Endothelial cell of umbilical vein (primary cell): ENCODE measurements at regions not wholly inside any gene's neighbourhood (a gene's known extent, or its start where the extent isn't known, plus 50 kb on each side); places are given as distances from the start of the nearest gene placed in this dataset.

ENCODE experiments used
- BruUV-seq: library from RNA; stranded (reverse); fragments of 400-500 nt; replicated peaks from 2 replicates; lab custom pipeline; 2021; lab: Mats Ljungman, UMichigan
- CTCF ChIA-PET: fragments of 300-600, 350-600 bp; sonication (Branson Sonifier 250); formaldehyde crosslinking; loops from one replicate; lab custom pipeline; 2021; ENCODE audit warnings: antibody characterized with exemption, inconsistent platforms; lab: Charles Lee
- POLR2A ChIA-PET: fragments of 300-600, 350-600 bp; sonication (Branson Sonifier 250); formaldehyde crosslinking; loops from one replicate; lab custom pipeline; 2021; ENCODE audit warnings: antibody characterized with exemption, inconsistent platforms; lab: Charles Lee
- DNase-seq: peaks from one replicate; pipeline ENCODE4 v3.0.0-alpha.2; 2011; ENCODE audit warnings: low read depth, low spot score
- FAIRE-seq: peaks from 2 replicates; lab custom pipeline; 2011; peaks lifted over from hg19 to GRCh38; lab: Jason Lieb, UNC
- H2AFZ ChIP-seq: 2 replicates; pipeline ENCODE4 v1.6.0; 2012; ENCODE audit warnings: low read depth, low read length, control low read depth, inconsistent platforms
- H3K27ac ChIP-seq: 2 replicates; pipeline ENCODE4 v1.5.1; 2011; ENCODE audit warnings: low read depth, mild to moderate bottlenecking, control low read depth, low read length, moderate library complexity; ENCODE audit not compliant: insufficient read depth
- H3K27me3 ChIP-seq, 2 experiments: 2 replicates each; pipeline versions ENCODE4 v1.6.0 to v1.6.1; 2011; ENCODE audit warnings: low read length in 2 of 2, mixed read lengths in 1 of 2; ENCODE audit not compliant: control insufficient read depth in 2 of 2, insufficient read depth in 2 of 2
- H3K36me3 ChIP-seq, 2 experiments: 2 replicates in 1 of 2; 3 replicates in 1 of 2; pipeline ENCODE4 v1.5.1; 2011; ENCODE audit warnings: low read length in 2 of 2, mild to moderate bottlenecking in 1 of 2, moderate library complexity in 1 of 2; ENCODE audit not compliant: control insufficient read depth in 2 of 2, insufficient read depth in 2 of 2; ENCODE audit errors: extremely low read depth in 1 of 2
- H3K4me1 ChIP-seq: 3 replicates; pipeline ENCODE4 v1.5.1; 2011; ENCODE audit warnings: mild to moderate bottlenecking, low read length; ENCODE audit not compliant: control insufficient read depth, insufficient read depth; ENCODE audit errors: extremely low read depth
- H3K4me2 ChIP-seq: 2 replicates; pipeline ENCODE4 v1.6.1; 2011; ENCODE audit warnings: low read length, control low read depth, mixed read lengths; ENCODE audit not compliant: insufficient read depth
- H3K4me3 ChIP-seq, 3 experiments: fragments of 200-600 bp in 1 of 3; sonication (generic), shearing (Covaris generic) in 1 of 3; replicated peaks in 1 of 3; 2 replicates each; pipeline ENCODE4 v1.5.1; 2011 to 2016; ENCODE audit warnings: control low read depth in 3 of 3, low read length in 3 of 3, mild to moderate bottlenecking in 2 of 3, inconsistent platforms in 1 of 3, low read depth in 1 of 3, moderate library complexity in 1 of 3; ENCODE audit not compliant: insufficient read depth in 1 of 3
- H3K79me2 ChIP-seq: 2 replicates; pipeline ENCODE4 v1.6.0; 2012; ENCODE audit warnings: low read length, inconsistent platforms; ENCODE audit not compliant: control insufficient read depth, insufficient read depth
- H3K9ac ChIP-seq: replicated peaks from 2 replicates; pipeline ENCODE3; 2011; ENCODE audit warnings: low read length, control low read depth; ENCODE audit not compliant: insufficient read depth; ENCODE audit errors: extremely low read depth
- H3K9me1 ChIP-seq: replicated peaks from 3 replicates; pipeline ENCODE4 v1.6.0; 2011; ENCODE audit warnings: mild to moderate bottlenecking, low read length; ENCODE audit not compliant: control insufficient read depth, insufficient read depth; ENCODE audit errors: extremely low read depth
- H3K9me3 ChIP-seq: replicated peaks from 2 replicates; pipeline ENCODE4 v1.5.1; 2012; ENCODE audit warnings: low read length, inconsistent platforms; ENCODE audit not compliant: control insufficient read depth, insufficient read depth
- H4K20me1 ChIP-seq: replicated peaks from 2 replicates; pipeline ENCODE3; 2011; ENCODE audit warnings: mild to moderate bottlenecking, low read length; ENCODE audit not compliant: control insufficient read depth, insufficient read depth; ENCODE audit errors: extremely low read depth
- CTCF ChIP-seq, 2 donors: IDR thresholded peaks; 1 replicate in 1 of 2; 2 replicates in 1 of 2; pipeline ENCODE4 v1.5.1; 2011; ENCODE audit warnings: low read length in 2 of 2, mild to moderate bottlenecking in 2 of 2, moderate library complexity in 2 of 2, control low read depth in 1 of 2, inconsistent platforms in 1 of 2, low read depth in 1 of 2; ENCODE audit not compliant: insufficient read depth in 1 of 2; ENCODE audit errors: extremely low read depth in 1 of 2
- EZH2 ChIP-seq: IDR thresholded peaks from 2 replicates; pipeline ENCODE4 v1.6.1; 2012; ENCODE audit warnings: borderline replicate concordance, low read depth, mild to moderate bottlenecking, moderate library complexity, low read length, inconsistent platforms; ENCODE audit not compliant: severe bottlenecking
- FOS ChIP-seq: IDR thresholded peaks from 2 replicates; pipeline ENCODE4 v1.6.1; 2011; ENCODE audit warnings: mild to moderate bottlenecking, low read length, moderate library complexity, borderline replicate concordance; ENCODE audit not compliant: insufficient read depth
- GATA2 ChIP-seq: IDR thresholded peaks from 2 replicates; pipeline ENCODE4 v1.7.0; 2011; ENCODE audit warnings: low read depth, mild to moderate bottlenecking, moderate library complexity, mixed read lengths, low read length; ENCODE audit not compliant: insufficient read length, insufficient read depth
- JUN ChIP-seq: IDR thresholded peaks from 2 replicates; pipeline ENCODE4 v1.6.1; 2011; ENCODE audit warnings: borderline replicate concordance, low read depth; ENCODE audit not compliant: insufficient read length, insufficient read depth
- MYC ChIP-seq: IDR thresholded peaks from one replicate; pipeline ENCODE4 v1.6.1; 2011; ENCODE audit warnings: mild to moderate bottlenecking, low read depth, low read length
- POLR2A ChIP-seq: IDR thresholded peaks from 2 replicates; pipeline ENCODE4 v1.6.1; 2012; ENCODE audit warnings: low read depth, mild to moderate bottlenecking, control low read depth, low read length
- POLR2AphosphoS5 ChIP-seq: IDR thresholded peaks from 2 replicates; pipeline ENCODE4 v1.6.1; 2012; ENCODE audit warnings: low read depth, mild to moderate bottlenecking, control low read depth, low read length, moderate library complexity; ENCODE audit not compliant: insufficient read depth
- dilution Hi-C: fragments of 300-500 bp; cut with MboI; formaldehyde crosslinking; loops from one replicate; pipeline ENCODE4 v1.15.0; 2019; ENCODE audit warnings: low sequenced_read_pairs; ENCODE audit not compliant: extremely low pct_ligation_motif_present
- intact Hi-C: fragments of 100-400 bp; cut with micrococcal nuclease; formaldehyde crosslinking; loops from one replicate; pipeline ENCODE4 v1.10.0; 2022
- TF ChIP-seq, protein P1 (sequence below): IDR thresholded peaks from 2 replicates; pipeline ENCODE4 v1.6.1; 2011; ENCODE audit not compliant: insufficient read depth, insufficient read length

DNA sequence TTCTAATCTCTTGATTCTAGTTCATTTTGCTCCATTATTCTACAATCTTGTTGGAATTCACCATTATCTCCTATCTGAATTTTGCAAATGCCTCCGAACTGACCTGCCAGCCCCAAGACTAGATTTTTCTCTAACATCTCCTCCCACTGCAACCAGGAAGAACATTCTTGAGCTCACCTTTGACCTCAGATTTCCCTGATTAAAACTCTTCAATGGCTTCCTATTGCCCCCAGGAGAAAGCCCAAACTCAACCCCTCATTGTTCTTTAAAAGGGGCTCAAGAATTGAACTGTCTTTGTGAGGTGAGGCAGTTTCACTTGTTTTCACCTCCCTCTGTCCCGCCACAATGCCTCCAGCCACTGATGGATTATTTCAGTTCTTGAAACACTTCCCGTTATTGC lies 784.6 kb upstream of the ZEB2 start:
- POLR2A ChIA-PET: no interaction called here
- dilution Hi-C loops: no loop called here

More for the DNA sequence above, 784.6 kb upstream of the ZEB2 start:
- Histone ChIP-seq H3K79me2 (no peaks in the 10 kb centered on the region), H3K9me1 (no peaks in the 10 kb centered on the region), H3K27ac (no peak overlapping the region), H2AFZ (no peak overlapping the region), H3K27me3 (no peaks in the 10 kb centered on the region), H3K9me3 (no peaks in the 10 kb centered on the region), H3K4me2 (no peak overlapping the region), H3K4me1 (no peaks in the 10 kb centered on the region), H3K9ac (no peak overlapping the region), H4K20me1 (no peaks in the 10 kb centered on the region), H3K36me3 (no peaks in the 10 kb centered on the region), H3K4me3 (no peak overlapping the region)
- FAIRE-seq (no peak), DNase-seq (no peak)
- BruUV-seq: no TSS peak
- CTCF ChIA-PET: interaction anchor here (1.3 kb wide), 1 partner anchor 17 kb away, joined by 3 read pairs; no protein-coding TSS in a partner anchor
- TF ChIP-seq POLR2A (no peak), POLR2AphosphoS5 (no peak), CTCF (IDR thresholded peaks at IDR 0.05; ENCODE audit: extremely low read depth in 1 of 2, insufficient read depth in 1 of 2, low read depth in 1 of 2, low read length in 2 of 2) (no peak), FOS (no peak), JUN (no peak), MYC (no peak), GATA2 (no peak), EZH2 (no peak)
- TF ChIP-seq, protein P1, sequence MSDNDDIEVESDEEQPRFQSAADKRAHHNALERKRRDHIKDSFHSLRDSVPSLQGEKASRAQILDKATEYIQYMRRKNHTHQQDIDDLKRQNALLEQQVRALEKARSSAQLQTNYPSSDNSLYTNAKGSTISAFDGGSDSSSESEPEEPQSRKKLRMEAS: no peak
- intact Hi-C loops: no loop called here
